ENCODE measurements at regions not wholly inside any gene's neighbourhood (a gene's known extent, or its start where the extent isn't known, plus 50 kb on each side); places are given as distances from the start of the nearest gene placed in this dataset.

DNA sequence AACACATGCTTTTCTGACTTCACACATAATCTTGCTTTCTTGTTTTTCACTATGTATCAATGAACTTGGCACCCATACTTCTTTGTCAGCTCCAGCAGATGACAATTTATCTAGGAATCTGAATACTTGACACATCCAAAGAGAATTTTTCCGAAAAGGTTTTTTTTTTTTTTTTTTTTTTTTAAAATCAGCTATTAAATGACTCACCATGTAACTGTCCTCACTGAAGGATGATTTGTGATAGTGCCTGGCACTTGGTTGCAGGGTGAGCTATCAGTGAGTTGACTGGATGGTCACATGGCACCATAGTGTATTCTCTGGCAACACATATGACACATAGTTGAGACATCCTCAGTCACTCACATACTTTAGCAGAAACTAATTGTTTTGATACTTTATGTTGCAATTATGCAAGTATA lies 133.4 kb upstream of the E2F8 start:
- no peak overlapping the region for H3K27ac ChIP-seq
- TF ChIP-seq, protein P1, sequence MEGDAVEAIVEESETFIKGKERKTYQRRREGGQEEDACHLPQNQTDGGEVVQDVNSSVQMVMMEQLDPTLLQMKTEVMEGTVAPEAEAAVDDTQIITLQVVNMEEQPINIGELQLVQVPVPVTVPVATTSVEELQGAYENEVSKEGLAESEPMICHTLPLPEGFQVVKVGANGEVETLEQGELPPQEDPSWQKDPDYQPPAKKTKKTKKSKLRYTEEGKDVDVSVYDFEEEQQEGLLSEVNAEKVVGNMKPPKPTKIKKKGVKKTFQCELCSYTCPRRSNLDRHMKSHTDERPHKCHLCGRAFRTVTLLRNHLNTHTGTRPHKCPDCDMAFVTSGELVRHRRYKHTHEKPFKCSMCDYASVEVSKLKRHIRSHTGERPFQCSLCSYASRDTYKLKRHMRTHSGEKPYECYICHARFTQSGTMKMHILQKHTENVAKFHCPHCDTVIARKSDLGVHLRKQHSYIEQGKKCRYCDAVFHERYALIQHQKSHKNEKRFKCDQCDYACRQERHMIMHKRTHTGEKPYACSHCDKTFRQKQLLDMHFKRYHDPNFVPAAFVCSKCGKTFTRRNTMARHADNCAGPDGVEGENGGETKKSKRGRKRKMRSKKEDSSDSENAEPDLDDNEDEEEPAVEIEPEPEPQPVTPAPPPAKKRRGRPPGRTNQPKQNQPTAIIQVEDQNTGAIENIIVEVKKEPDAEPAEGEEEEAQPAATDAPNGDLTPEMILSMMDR (conservative IDR thresholded peaks at IDR 0.05), result no peak
- no peak for TF ChIP-seq ZFX (IDR thresholded peaks at IDR 0.05)

DNA sequence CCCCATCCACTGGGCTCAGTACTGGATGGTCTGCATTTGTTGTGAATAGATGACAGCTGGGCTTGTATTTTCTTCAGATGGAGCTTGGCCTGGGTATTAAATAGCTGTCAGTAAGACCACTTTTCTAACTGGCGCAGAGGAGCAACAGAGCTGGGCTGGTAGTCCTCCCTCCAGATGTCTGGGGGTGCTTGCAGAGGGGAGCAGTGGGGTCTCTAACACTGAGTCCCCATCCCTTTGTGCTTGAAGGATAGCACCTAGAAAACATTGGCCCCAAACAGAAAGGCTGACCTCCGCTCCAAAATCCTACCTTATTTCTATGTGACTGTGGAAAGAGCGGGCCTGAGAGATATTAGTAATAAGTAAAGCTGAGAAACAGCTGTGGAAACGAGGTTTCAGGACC lies 131.6 kb upstream of the E2F8 start:
- TF ChIP-seq, protein P1 (conservative IDR thresholded peaks at IDR 0.05), result no peak
- H3K27ac ChIP-seq, result no peak overlapping the region

DNA sequence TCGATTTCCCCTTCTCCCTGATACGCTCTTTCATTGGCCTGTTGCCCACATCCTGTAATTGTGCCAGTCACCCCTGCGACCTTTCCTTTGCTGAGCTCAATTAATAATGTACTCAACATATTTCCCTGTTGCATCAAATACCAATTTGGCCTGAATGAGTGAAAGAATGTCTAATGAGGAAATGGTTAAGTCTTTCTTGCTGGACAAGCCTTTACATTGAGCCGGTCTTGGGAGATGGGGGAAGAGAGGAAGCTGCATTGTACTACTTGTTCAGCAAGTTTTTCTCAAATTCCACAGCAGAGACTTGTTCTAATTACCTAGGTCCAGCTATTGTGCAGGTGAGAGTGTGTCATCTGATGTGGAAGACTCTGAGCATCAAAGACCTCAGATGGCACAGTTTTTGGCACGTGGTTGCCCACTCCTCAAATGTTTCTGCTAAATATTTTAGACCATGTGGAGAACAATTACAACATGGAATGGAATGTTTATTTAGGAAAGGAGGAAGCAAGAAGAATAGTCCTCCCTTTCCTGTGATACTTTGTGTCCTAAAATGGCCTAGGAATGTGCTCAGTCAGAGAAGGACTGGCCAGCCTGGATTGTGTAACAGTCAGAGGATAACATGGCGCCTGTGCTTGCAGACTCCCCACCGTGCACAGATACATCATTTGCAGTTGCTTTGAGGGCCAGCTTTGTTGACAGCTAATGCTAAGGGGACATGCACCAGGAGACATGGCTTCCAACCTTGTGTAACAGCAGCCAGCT lies 129.5 kb upstream of the E2F8 start:
- no peak overlapping the region for H3K27ac ChIP-seq
- TF ChIP-seq ZFX (IDR thresholded peaks at IDR 0.05), result no peak
- TF ChIP-seq, protein P1 (conservative IDR thresholded peaks at IDR 0.05), result no peak

DNA sequence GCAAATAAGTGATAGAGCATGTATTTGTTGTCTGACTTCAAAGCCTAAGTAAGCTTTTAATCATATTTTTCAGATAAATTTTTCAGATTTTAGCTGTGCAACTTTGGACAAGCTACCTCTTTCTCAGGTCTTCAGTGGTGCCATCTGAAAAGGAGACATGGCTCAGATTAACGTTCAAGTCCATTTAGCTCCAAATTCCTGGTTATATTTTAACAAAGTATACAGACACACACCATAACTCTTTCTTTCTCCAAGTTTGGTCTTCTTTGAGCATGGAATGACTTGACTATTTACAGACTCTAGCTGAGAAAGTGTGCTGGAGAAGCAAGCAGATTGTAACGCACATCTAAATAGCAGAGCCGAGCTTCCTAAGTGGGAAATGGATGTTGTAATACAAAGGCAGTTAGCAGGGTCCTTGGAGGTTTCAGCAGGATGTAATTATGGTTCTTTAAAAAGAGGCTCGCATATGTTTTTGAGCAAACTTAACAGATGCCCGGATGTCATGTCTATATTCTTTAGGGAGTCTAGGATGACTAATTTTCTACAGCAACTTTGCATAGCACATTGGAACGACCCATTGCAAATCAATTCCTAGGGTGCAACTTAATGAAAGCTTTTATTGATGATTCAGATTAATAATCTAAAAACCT lies 128.1 kb upstream of the E2F8 start:
- H3K27ac ChIP-seq, result no peak overlapping the region
- TF ChIP-seq, protein P1 (conservative IDR thresholded peaks at IDR 0.05), result no peak

DNA sequence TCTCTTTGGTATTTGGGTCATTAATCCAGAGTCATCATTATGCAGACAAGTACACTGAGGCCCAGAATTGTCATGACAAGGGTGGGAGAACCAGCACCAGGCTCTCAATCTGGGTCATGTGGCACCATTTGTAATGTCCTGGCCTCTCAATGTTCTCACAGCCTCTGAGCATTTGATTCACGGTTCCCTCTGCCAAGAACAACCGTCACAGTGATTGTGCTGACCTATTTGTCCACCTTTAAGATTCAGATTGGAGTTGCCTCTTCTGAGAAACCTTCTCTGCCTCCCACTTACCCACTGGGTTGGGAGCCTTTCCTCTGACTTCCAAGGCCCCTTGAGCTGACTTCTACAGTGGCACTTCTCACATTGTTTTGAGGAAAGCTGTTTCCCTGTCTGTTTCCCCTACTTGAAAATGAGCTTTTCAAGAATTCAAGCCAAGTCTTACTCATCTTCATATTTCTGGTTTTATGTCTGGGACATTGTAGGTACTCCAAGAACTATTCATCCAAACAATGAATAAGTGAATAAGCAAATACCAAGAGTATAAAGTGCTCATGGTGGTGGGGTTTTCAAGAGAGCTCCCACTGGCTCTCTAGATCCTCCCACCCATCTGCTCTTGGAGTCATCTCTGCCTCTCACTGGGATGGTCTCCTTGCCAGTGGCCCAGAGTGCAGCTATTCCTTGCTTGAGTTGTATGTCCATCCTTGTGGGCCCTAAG lies 126.4 kb upstream of the E2F8 start:
- no peak for TF ChIP-seq ZFX (IDR thresholded peaks at IDR 0.05)
- TF ChIP-seq, protein P1 (conservative IDR thresholded peaks at IDR 0.05), result no peak
- H3K27ac ChIP-seq, result no peak overlapping the region

DNA sequence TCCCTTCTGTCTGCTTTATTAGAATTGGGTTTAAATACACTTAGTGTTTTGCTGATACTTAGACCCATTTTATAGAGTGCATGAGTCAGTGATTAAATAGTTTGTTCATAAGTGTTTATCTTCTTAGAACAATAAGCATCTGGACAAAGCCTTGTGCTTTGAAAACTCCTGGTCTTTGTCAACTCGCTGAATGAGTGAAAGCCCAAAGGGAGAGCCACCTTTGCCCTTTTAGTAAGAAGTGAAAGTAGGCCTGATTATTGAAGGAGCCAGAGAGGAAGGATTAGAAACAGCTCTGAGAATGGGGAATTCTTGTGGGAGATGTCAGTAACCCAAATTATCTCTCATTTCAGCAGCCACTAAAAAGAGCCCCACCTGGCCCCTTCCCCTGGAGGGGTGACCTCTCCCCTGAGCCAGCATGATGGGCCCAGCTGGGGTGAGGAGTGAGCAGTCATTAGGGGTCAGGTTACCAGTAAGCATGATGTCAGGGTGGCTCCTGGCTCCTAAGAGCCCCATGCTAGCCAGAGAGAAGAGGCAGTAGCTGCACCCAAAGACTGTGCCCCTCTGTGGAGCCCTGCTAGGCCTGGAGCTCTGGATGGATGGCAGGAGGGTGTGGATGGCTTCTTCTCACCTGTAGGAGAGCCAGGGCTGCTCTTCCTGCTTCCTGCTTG lies 125.1 kb upstream of the E2F8 start:
- TF ChIP-seq, protein P1 (conservative IDR thresholded peaks at IDR 0.05), result no peak
- no peak; the same call in 1 of the 2 replicates for TF ChIP-seq ZFX (IDR thresholded peaks at IDR 0.05)
- peak overlapping the region; percentile 61 for H3K27ac ChIP-seq

Data from C4-2B (cell line).